GM10248 (cell line): ENCODE measurements at regions not wholly inside any gene's neighbourhood (a gene's known extent, or its start where the extent isn't known, plus 50 kb on each side); places are given as distances from the start of the nearest gene placed in this dataset.

ENCODE experiments used
- CTCF ChIA-PET: fragments of 300-600 bp; sonication (Branson Sonifier 250); formaldehyde crosslinking; extraction: SDS; loops from one replicate; lab custom pipeline; 2021; ENCODE audit warnings: antibody characterized with exemption; lab: Yijun Ruan, JAX
- POLR2A ChIA-PET: fragments of 350-650 bp; sonication (Branson Sonifier 250); formaldehyde crosslinking; extraction: SDS; loops from one replicate; lab custom pipeline; 2020; ENCODE audit warnings: antibody characterized with exemption; lab: Yijun Ruan, JAX
- DNase-seq: peaks from one replicate; pipeline ENCODE4 v3.0.0; 2012; ENCODE audit errors: extremely low spot score
- CTCF ChIP-seq: IDR thresholded peaks from 2 replicates; pipeline ENCODE4 v1.5.1; 2012; ENCODE audit warnings: mild to moderate bottlenecking, low read depth; ENCODE audit errors: extremely low read depth, missing control alignments, control extremely low read depth

DNA sequence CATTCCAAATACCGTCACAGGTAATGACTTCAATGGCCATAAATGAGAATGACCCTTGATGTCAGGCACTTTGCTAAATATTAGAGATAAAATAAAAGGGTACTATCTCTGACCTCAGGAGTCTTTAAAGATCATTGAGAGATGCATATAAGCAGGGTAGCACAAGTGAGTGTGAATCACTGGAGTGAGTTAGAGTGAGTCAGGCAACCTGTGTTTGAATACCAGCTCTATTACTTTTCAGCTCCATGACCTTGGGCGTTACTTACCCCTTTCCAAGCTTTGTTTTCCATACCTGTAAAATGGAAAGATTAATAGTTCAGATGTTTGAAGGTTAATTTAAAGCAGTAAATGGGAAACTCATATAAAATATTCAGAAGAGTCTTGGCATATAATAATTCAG is 1058.0 kb upstream of the ADGRL4 start:
- ChIA-PET POLR2A (no interaction called here), CTCF (interaction anchor here (3.0 kb wide), 1 partner anchor 10 kb away, joined by 7 read pairs; no protein-coding TSS in a partner anchor)

GRCh38 chr1:80059940-80060339 is 1053.4 kb upstream of the ADGRL4 start:
- CTCF ChIA-PET, result no interaction called here
- no peak for DNase-seq
- POLR2A ChIA-PET, result no interaction called here
- no peak for TF ChIP-seq CTCF

More for the DNA sequence above, 1058.0 kb upstream of the ADGRL4 start:
- DNase-seq, result no peak
- TF ChIP-seq CTCF, result no peak

DNA sequence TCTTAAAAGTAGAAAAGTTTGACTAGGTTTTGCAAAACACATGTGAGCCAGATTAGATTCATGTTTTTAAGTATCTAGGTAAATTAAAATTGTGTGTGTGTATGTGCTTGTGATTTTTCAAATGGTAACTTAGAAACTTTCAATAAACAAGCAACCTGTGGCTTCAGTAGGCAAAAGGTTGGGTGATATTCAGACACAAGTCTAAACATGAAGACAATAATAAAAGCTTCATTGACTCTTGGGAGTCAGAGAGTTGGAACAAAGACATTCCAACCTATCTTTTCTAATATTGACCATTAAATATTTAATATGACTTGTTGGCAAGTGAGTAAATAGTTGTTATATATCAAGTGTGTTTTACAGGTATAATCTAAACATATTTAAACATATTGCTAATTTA is 1049.6 kb upstream of the ADGRL4 start:
- TF ChIP-seq CTCF, result no peak

GRCh38 chr1:80054129-80054528 is 1047.6 kb upstream of the ADGRL4 start:
- ChIA-PET CTCF (no interaction called here), POLR2A (no interaction called here)
- TF ChIP-seq CTCF, result no peak
- no peak for DNase-seq

More for the DNA sequence above, 1049.6 kb upstream of the ADGRL4 start:
- POLR2A ChIA-PET, result no interaction called here
- DNase-seq, result no peak
- CTCF ChIA-PET, result no interaction called here

- TF ChIP-seq CTCF, result no peak
- ChIA-PET POLR2A (no interaction called here), CTCF (no interaction called here)
- DNase-seq, result no peak
Measured at GRCh38 chr1:80053613-80054012, 1047.1 kb upstream of the ADGRL4 start.

- CTCF ChIA-PET, result no interaction called here
- POLR2A ChIA-PET, result no interaction called here
- TF ChIP-seq CTCF, result no peak
- no peak for DNase-seq
Measured at GRCh38 chr1:80050523-80050922, 1044.0 kb upstream of the ADGRL4 start.

DNA sequence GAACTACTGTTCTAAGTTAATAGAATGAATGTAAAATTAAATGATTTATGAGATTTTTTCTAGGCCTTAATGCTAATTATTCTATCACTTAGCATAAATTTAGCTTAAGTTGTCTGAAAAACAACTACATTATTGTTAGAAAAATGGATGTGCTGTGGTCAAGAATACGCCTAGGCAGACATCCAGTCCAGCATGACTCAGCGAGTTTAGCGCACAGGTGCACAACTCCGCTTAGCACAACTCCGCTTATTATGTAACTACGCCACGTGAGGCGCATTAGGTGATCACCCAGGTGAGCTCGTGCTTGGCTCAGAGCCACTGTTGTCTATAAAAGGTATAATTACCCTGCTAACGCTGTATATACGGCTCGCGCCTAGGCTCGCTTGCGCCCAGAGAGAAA is 1043.6 kb upstream of the ADGRL4 start:
- ChIA-PET POLR2A (no interaction called here), CTCF (no interaction called here)
- no peak for DNase-seq
- no peak for TF ChIP-seq CTCF
